Endothelial cell of umbilical vein (primary cell): ENCODE measurements at regions not wholly inside any gene's neighbourhood (a gene's known extent, or its start where the extent isn't known, plus 50 kb on each side); places are given as distances from the start of the nearest gene placed in this dataset.

ENCODE experiments used
- BruUV-seq: library from RNA; stranded (reverse); fragments of 400-500 nt; replicated peaks from 2 replicates; lab custom pipeline; 2021; lab: Mats Ljungman, UMichigan
- CTCF ChIA-PET: fragments of 300-600, 350-600 bp; sonication (Branson Sonifier 250); formaldehyde crosslinking; loops from one replicate; lab custom pipeline; 2021; ENCODE audit warnings: antibody characterized with exemption, inconsistent platforms; lab: Charles Lee
- POLR2A ChIA-PET: fragments of 300-600, 350-600 bp; sonication (Branson Sonifier 250); formaldehyde crosslinking; loops from one replicate; lab custom pipeline; 2021; ENCODE audit warnings: antibody characterized with exemption, inconsistent platforms; lab: Charles Lee
- DNase-seq: peaks from one replicate; pipeline ENCODE4 v3.0.0-alpha.2; 2011; ENCODE audit warnings: low read depth, low spot score
- FAIRE-seq: peaks from 2 replicates; lab custom pipeline; 2011; peaks lifted over from hg19 to GRCh38; lab: Jason Lieb, UNC
- H2AFZ ChIP-seq: 2 replicates; pipeline ENCODE4 v1.6.0; 2012; ENCODE audit warnings: low read depth, low read length, control low read depth, inconsistent platforms
- H3K27ac ChIP-seq: 2 replicates; pipeline ENCODE4 v1.5.1; 2011; ENCODE audit warnings: low read depth, mild to moderate bottlenecking, control low read depth, low read length, moderate library complexity; ENCODE audit not compliant: insufficient read depth
- H3K27me3 ChIP-seq, 2 experiments: 2 replicates each; pipeline versions ENCODE4 v1.6.0 to v1.6.1; 2011; ENCODE audit warnings: low read length in 2 of 2, mixed read lengths in 1 of 2; ENCODE audit not compliant: control insufficient read depth in 2 of 2, insufficient read depth in 2 of 2
- H3K36me3 ChIP-seq, 2 experiments: 2 replicates in 1 of 2; 3 replicates in 1 of 2; pipeline ENCODE4 v1.5.1; 2011; ENCODE audit warnings: low read length in 2 of 2, mild to moderate bottlenecking in 1 of 2, moderate library complexity in 1 of 2; ENCODE audit not compliant: control insufficient read depth in 2 of 2, insufficient read depth in 2 of 2; ENCODE audit errors: extremely low read depth in 1 of 2
- H3K4me1 ChIP-seq: 3 replicates; pipeline ENCODE4 v1.5.1; 2011; ENCODE audit warnings: mild to moderate bottlenecking, low read length; ENCODE audit not compliant: control insufficient read depth, insufficient read depth; ENCODE audit errors: extremely low read depth
- H3K4me2 ChIP-seq: 2 replicates; pipeline ENCODE4 v1.6.1; 2011; ENCODE audit warnings: low read length, control low read depth, mixed read lengths; ENCODE audit not compliant: insufficient read depth
- H3K4me3 ChIP-seq, 3 experiments: fragments of 200-600 bp in 1 of 3; sonication (generic), shearing (Covaris generic) in 1 of 3; replicated peaks in 1 of 3; 2 replicates each; pipeline ENCODE4 v1.5.1; 2011 to 2016; ENCODE audit warnings: control low read depth in 3 of 3, low read length in 3 of 3, mild to moderate bottlenecking in 2 of 3, inconsistent platforms in 1 of 3, low read depth in 1 of 3, moderate library complexity in 1 of 3; ENCODE audit not compliant: insufficient read depth in 1 of 3
- H3K79me2 ChIP-seq: 2 replicates; pipeline ENCODE4 v1.6.0; 2012; ENCODE audit warnings: low read length, inconsistent platforms; ENCODE audit not compliant: control insufficient read depth, insufficient read depth
- H3K9ac ChIP-seq: replicated peaks from 2 replicates; pipeline ENCODE3; 2011; ENCODE audit warnings: low read length, control low read depth; ENCODE audit not compliant: insufficient read depth; ENCODE audit errors: extremely low read depth
- H3K9me1 ChIP-seq: replicated peaks from 3 replicates; pipeline ENCODE4 v1.6.0; 2011; ENCODE audit warnings: mild to moderate bottlenecking, low read length; ENCODE audit not compliant: control insufficient read depth, insufficient read depth; ENCODE audit errors: extremely low read depth
- H3K9me3 ChIP-seq: replicated peaks from 2 replicates; pipeline ENCODE4 v1.5.1; 2012; ENCODE audit warnings: low read length, inconsistent platforms; ENCODE audit not compliant: control insufficient read depth, insufficient read depth
- H4K20me1 ChIP-seq: replicated peaks from 2 replicates; pipeline ENCODE3; 2011; ENCODE audit warnings: mild to moderate bottlenecking, low read length; ENCODE audit not compliant: control insufficient read depth, insufficient read depth; ENCODE audit errors: extremely low read depth
- JUN ChIP-seq: IDR thresholded peaks from 2 replicates; pipeline ENCODE4 v1.6.1; 2011; ENCODE audit warnings: borderline replicate concordance, low read depth; ENCODE audit not compliant: insufficient read length, insufficient read depth
- MYC ChIP-seq: IDR thresholded peaks from one replicate; pipeline ENCODE4 v1.6.1; 2011; ENCODE audit warnings: mild to moderate bottlenecking, low read depth, low read length
- POLR2AphosphoS5 ChIP-seq: IDR thresholded peaks from 2 replicates; pipeline ENCODE4 v1.6.1; 2012; ENCODE audit warnings: low read depth, mild to moderate bottlenecking, control low read depth, low read length, moderate library complexity; ENCODE audit not compliant: insufficient read depth
- dilution Hi-C: fragments of 300-500 bp; cut with MboI; formaldehyde crosslinking; loops from one replicate; pipeline ENCODE4 v1.15.0; 2019; ENCODE audit warnings: low sequenced_read_pairs; ENCODE audit not compliant: extremely low pct_ligation_motif_present
- intact Hi-C: fragments of 100-400 bp; cut with micrococcal nuclease; formaldehyde crosslinking; loops from one replicate; pipeline ENCODE4 v1.10.0; 2022
- TF ChIP-seq, protein P1 (sequence below): IDR thresholded peaks from 2 replicates; pipeline ENCODE4 v1.6.1; 2011; ENCODE audit not compliant: insufficient read depth, insufficient read length

DNA sequence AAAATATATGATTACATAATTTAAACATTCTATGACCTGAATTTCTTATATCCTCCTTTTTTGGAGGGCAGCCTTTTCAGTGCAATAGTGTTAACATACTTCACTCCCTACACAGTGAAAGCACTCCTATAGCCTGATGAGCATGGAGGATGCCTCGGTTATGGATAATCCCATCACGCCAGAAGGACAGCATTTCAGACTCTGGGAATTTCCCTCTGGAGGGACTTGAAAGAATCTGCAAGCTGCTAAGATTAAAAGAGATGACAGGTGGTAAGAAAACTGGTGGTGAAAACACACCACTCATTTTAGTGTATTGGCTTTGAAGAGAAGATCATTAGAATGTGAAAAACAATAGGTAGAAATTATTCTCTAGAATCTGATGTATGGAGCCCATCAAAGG lies 99.3 kb upstream of the LMNTD1 start:
- POLR2A ChIA-PET: no interaction called here
- no peaks in the 10 kb centered on the region for H3K79me2 ChIP-seq
- no peak overlapping the region for H3K4me2 ChIP-seq
- H3K27ac ChIP-seq: no peak overlapping the region
- no peaks in the 10 kb centered on the region for H3K36me3 ChIP-seq
- H3K4me3 ChIP-seq: no peak overlapping the region
- BruUV-seq: no TSS peak
- FAIRE-seq: no peak
- no peak overlapping the region for H2AFZ ChIP-seq
- no peak overlapping the region for H3K9ac ChIP-seq
- no peaks in the 10 kb centered on the region for H3K27me3 ChIP-seq
- no peak for TF ChIP-seq MYC
- dilution Hi-C loops (no loop called here), intact Hi-C loops (loop anchor here (5.0 kb wide), 1 partner anchor 305 kb away; the partner anchor contains the start of gene RASSF8)
- H4K20me1 ChIP-seq: no peaks in the 10 kb centered on the region
- H3K9me3 ChIP-seq: no peaks in the 10 kb centered on the region
- peaks cover 18% of the 10 kb centered on the region for H3K4me1 ChIP-seq
- H3K9me1 ChIP-seq: no peaks in the 10 kb centered on the region
- DNase-seq: no peak
- CTCF ChIA-PET: no interaction called here

DNA sequence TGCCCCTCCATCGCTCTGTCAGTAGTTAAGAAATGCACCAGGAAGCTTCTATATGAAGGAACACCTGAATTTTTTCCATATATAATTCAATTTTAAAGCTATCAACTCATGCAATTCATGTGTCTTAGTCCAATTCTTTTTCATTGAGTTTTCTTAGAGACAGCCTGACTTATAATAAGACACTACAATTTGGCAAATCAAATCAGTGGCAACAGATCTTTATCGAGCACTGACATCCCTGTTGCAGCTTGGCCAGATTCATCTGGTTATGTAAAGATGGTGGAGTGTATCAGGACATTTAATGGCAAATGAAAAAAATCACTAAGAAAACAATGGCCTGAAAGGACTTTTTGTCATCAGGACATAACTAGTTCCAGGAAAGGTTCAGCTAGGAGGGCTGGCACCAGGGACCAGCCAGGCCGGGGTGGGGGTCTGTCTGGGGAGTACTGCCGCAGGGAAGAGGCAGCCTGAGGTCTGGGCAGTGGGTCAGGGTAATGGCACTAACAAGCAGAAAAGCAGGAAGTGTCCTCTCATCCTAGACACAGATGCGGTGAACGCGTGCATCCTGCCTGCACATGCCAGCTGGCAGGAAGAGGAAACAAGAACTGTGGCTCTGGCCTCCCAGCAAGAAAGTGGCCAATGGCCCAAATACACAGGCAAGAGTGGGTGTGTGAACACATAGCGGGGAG lies 100.5 kb upstream of the LMNTD1 start:
- H3K4me2 ChIP-seq: no peak overlapping the region
- ChIA-PET POLR2A (no interaction called here), CTCF (interaction anchor here (0.9 kb wide), 1 partner anchor 10 kb away, joined by 3 read pairs; no protein-coding TSS in a partner anchor)
- dilution Hi-C loops (no loop called here), intact Hi-C loops (loop anchor here (5.0 kb wide), 1 partner anchor 304 kb away; the partner anchor contains the start of gene RASSF8)
- H3K9me1 ChIP-seq: no peaks in the 10 kb centered on the region
- no peaks in the 10 kb centered on the region for H3K27me3 ChIP-seq
- H2AFZ ChIP-seq: peak overlapping the region; percentile 39
- no peaks in the 10 kb centered on the region for H3K36me3 ChIP-seq
- FAIRE-seq: peak; percentile 49
- H3K27ac ChIP-seq: no peak overlapping the region
- peaks cover 12% of the 10 kb centered on the region for H3K4me1 ChIP-seq
- H4K20me1 ChIP-seq: no peaks in the 10 kb centered on the region
- no peaks in the 10 kb centered on the region for H3K79me2 ChIP-seq
- no peak overlapping the region for H3K9ac ChIP-seq
- DNase-seq: peak; percentile 63
- peak; percentile 48 for TF ChIP-seq POLR2AphosphoS5
- TF ChIP-seq JUN: no peak
- TF ChIP-seq, protein P1, sequence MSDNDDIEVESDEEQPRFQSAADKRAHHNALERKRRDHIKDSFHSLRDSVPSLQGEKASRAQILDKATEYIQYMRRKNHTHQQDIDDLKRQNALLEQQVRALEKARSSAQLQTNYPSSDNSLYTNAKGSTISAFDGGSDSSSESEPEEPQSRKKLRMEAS: peak; percentile 36
- no peaks in the 10 kb centered on the region for H3K9me3 ChIP-seq
- no TSS peak for BruUV-seq
- no peak overlapping the region for H3K4me3 ChIP-seq
